ENCODE measurements at regions not wholly inside any gene's neighbourhood (a gene's known extent, or its start where the extent isn't known, plus 50 kb on each side); places are given as distances from the start of the nearest gene placed in this dataset.

- no peak for TF ChIP-seq EP300 (IDR thresholded peaks at IDR 0.05)
- no peak for TF ChIP-seq POLR2A (IDR thresholded peaks at IDR 0.05; ENCODE audit: low read depth)
These were observed 569.1 kb downstream of the TBC1D4 start for GRCh38 chr13:74912898-74913297.
